Astrocyte (in vitro differentiated cells and primary cell): ENCODE measurements at regions not wholly inside any gene's neighbourhood (a gene's known extent, or its start where the extent isn't known, plus 50 kb on each side); places are given as distances from the start of the nearest gene placed in this dataset.

Experiments used
- DNase-seq: peaks from one replicate; pipeline ENCODE4 v3.0.0-alpha.2; 2010; ENCODE audit warnings: low read depth
- FAIRE-seq: peaks from 2 replicates; lab custom pipeline; 2011; peaks lifted over from hg19 to GRCh38; lab: Jason Lieb, UNC
- H2AFZ ChIP-seq: 2 replicates; pipeline ENCODE4 v1.6.0; 2012; ENCODE audit warnings: low read depth, low read length, inconsistent platforms
- H3K27ac ChIP-seq: 2 replicates; pipeline ENCODE4 v1.5.1; 2011; ENCODE audit warnings: low read depth, low read length, inconsistent platforms
- H3K27me3 ChIP-seq: 2 replicates; pipeline ENCODE4 v1.6.0; 2011; ENCODE audit warnings: low read length, inconsistent platforms; ENCODE audit not compliant: insufficient read depth
- H3K36me3 ChIP-seq: 2 replicates; pipeline ENCODE4 v1.5.1; 2011; ENCODE audit warnings: low read length, inconsistent platforms; ENCODE audit not compliant: insufficient read depth
- H3K4me1 ChIP-seq: 2 replicates; pipeline ENCODE4 v1.5.1; 2011; ENCODE audit warnings: low read length, inconsistent platforms; ENCODE audit not compliant: insufficient read depth
- H3K4me2 ChIP-seq: 2 replicates; pipeline ENCODE4 v1.6.0; 2012; ENCODE audit warnings: low read length, inconsistent platforms
- H3K4me3 ChIP-seq: 2 replicates; pipeline ENCODE4 v1.5.1; 2011; ENCODE audit warnings: low read depth, mild to moderate bottlenecking, low read length, inconsistent platforms; ENCODE audit not compliant: insufficient read depth
- H3K79me2 ChIP-seq: 2 replicates; pipeline ENCODE4 v1.6.0; 2012; ENCODE audit warnings: mild to moderate bottlenecking, low read length, inconsistent platforms; ENCODE audit not compliant: insufficient read depth
- H3K9ac ChIP-seq: 2 replicates; pipeline ENCODE4 v1.6.0; 2012; ENCODE audit warnings: mild to moderate bottlenecking, low read length, inconsistent platforms
- H3K9me3 ChIP-seq: 2 replicates; pipeline ENCODE4 v1.5.1; 2012; ENCODE audit warnings: low read depth, mild to moderate bottlenecking, low read length, inconsistent platforms; ENCODE audit not compliant: insufficient read depth
- H4K20me1 ChIP-seq: 2 replicates; pipeline ENCODE4 v1.6.0; 2012; ENCODE audit warnings: low read length, inconsistent platforms; ENCODE audit not compliant: insufficient read depth
- H3K27ac Mint-ChIP-seq: one replicate; pipeline ENCODE4 v1.8.0; 2021; ENCODE audit warnings: mild to moderate bottlenecking, mixed read lengths; ENCODE audit not compliant: unreplicated experiment
- H3K27me3 Mint-ChIP-seq: one replicate; pipeline ENCODE4 v1.8.0; 2021; ENCODE audit warnings: low read depth, mixed read lengths; ENCODE audit not compliant: unreplicated experiment
- H3K36me3 Mint-ChIP-seq: one replicate; pipeline ENCODE4 v1.8.0; 2021; ENCODE audit warnings: low read depth, mixed read lengths; ENCODE audit not compliant: unreplicated experiment
- H3K4me1 Mint-ChIP-seq: one replicate; pipeline ENCODE4 v1.8.0; 2021; ENCODE audit warnings: low read depth, mixed read lengths; ENCODE audit not compliant: unreplicated experiment
- H3K4me3 Mint-ChIP-seq: one replicate; pipeline ENCODE4 v1.8.0; 2021; ENCODE audit warnings: mild to moderate bottlenecking, moderate library complexity, mixed read lengths; ENCODE audit not compliant: unreplicated experiment
- H3K9me3 Mint-ChIP-seq: one replicate; pipeline ENCODE4 v1.8.0; 2021; ENCODE audit warnings: mild to moderate bottlenecking, mixed read lengths; ENCODE audit not compliant: unreplicated experiment
- EZH2 ChIP-seq: IDR thresholded peaks from 2 replicates; pipeline ENCODE4 v1.6.1; 2012; ENCODE audit warnings: mild to moderate bottlenecking, low read length, inconsistent platforms; ENCODE audit not compliant: insufficient read depth
- TF ChIP-seq, protein P1 (sequence below): IDR thresholded peaks from 2 replicates; pipeline ENCODE4 v1.5.1; 2011; ENCODE audit warnings: low read depth, mild to moderate bottlenecking, inconsistent platforms, low read length, moderate library complexity; ENCODE audit not compliant: insufficient read depth

DNA sequence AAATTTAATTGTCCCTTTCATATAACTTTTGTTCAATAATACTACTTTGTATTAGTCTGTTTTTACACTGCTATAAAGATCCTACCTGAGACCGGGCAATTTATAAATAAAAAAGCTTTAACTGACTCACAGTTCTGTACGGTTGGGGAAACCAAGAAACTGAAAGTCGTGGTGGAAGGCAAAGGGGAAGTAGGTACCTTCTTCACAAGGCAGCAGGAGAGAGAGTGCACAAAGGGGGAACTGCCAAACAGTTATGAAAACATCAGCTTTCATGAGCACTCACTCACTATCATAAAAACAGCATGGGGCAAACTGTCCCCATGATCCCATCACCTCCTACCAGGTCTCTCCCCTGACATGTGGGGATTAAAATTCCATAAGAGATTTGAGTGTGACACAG, 1069.0 kb downstream of the FSCB start:
- Mint-ChIP-seq H3K36me3 (no peaks in the 10 kb centered on the region), H3K9me3 (peaks cover 2% of the 10 kb centered on the region), H3K4me1 (peaks cover 2% of the 10 kb centered on the region), H3K27me3 (no peaks in the 10 kb centered on the region), H3K4me3 (no peak overlapping the region), H3K27ac (no peak overlapping the region)
- TF ChIP-seq, protein P1, sequence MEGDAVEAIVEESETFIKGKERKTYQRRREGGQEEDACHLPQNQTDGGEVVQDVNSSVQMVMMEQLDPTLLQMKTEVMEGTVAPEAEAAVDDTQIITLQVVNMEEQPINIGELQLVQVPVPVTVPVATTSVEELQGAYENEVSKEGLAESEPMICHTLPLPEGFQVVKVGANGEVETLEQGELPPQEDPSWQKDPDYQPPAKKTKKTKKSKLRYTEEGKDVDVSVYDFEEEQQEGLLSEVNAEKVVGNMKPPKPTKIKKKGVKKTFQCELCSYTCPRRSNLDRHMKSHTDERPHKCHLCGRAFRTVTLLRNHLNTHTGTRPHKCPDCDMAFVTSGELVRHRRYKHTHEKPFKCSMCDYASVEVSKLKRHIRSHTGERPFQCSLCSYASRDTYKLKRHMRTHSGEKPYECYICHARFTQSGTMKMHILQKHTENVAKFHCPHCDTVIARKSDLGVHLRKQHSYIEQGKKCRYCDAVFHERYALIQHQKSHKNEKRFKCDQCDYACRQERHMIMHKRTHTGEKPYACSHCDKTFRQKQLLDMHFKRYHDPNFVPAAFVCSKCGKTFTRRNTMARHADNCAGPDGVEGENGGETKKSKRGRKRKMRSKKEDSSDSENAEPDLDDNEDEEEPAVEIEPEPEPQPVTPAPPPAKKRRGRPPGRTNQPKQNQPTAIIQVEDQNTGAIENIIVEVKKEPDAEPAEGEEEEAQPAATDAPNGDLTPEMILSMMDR, result no peak
- no peak for TF ChIP-seq EZH2
- Histone ChIP-seq H3K4me1 (no peaks in the 10 kb centered on the region), H3K27me3 (no peaks in the 10 kb centered on the region), H3K79me2 (no peaks in the 10 kb centered on the region), H4K20me1 (no peaks in the 10 kb centered on the region), H3K4me3 (no peak overlapping the region), H3K36me3 (no peaks in the 10 kb centered on the region), H3K27ac (no peak overlapping the region), H3K9ac (no peak overlapping the region), H3K9me3 (no peaks in the 10 kb centered on the region), H2AFZ (no peak overlapping the region), H3K4me2 (no peak overlapping the region)
- no peak for FAIRE-seq
- no peak for DNase-seq

DNA sequence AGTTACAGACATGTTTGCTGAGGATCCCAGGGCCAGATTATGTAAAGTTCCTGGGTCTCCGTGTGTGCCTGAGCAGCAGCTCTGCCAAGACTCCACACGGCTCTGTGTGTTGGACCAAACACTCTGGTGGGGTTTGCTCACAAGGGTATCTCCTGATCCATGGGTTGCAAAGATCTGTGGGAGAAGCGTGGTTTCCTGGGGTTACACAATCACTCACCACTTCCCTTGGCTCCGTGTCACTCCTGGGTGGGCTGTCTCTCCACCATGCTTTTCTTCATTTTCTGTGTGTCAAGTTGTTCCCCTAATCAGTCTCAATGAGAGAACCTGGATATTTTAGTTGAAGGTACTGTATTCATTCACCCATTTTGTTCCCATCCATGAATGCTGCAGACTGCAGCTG, 1088.8 kb downstream of the FSCB start:
- H3K9me3 Mint-ChIP-seq, result peaks cover 4% of the 10 kb centered on the region
- H3K9me3 ChIP-seq, result no peaks in the 10 kb centered on the region
- H3K27ac Mint-ChIP-seq, result no peak overlapping the region

GRCh38 chr14:43413084-43413483, 1094.0 kb downstream of the FSCB start:
- Histone ChIP-seq H2AFZ (no peak overlapping the region), H3K4me1 (no peaks in the 10 kb centered on the region), H4K20me1 (no peaks in the 10 kb centered on the region), H3K9ac (no peak overlapping the region), H3K4me2 (no peak overlapping the region), H3K27ac (no peak overlapping the region), H3K36me3 (no peaks in the 10 kb centered on the region), H3K9me3 (no peaks in the 10 kb centered on the region), H3K79me2 (no peaks in the 10 kb centered on the region), H3K27me3 (no peaks in the 10 kb centered on the region), H3K4me3 (no peak overlapping the region)
- Mint-ChIP-seq H3K27ac (no peak overlapping the region), H3K27me3 (no peaks in the 10 kb centered on the region), H3K4me3 (no peak overlapping the region), H3K4me1 (no peaks in the 10 kb centered on the region), H3K36me3 (no peaks in the 10 kb centered on the region), H3K9me3 (no peaks in the 10 kb centered on the region)
- no peak for TF ChIP-seq EZH2
- TF ChIP-seq, protein P1, result no peak
- DNase-seq (no peak), FAIRE-seq (no peak)

More for the DNA sequence above, 1088.8 kb downstream of the FSCB start:
- no peaks in the 10 kb centered on the region for H3K79me2 ChIP-seq
- H4K20me1 ChIP-seq, result no peaks in the 10 kb centered on the region
- DNase-seq (no peak), FAIRE-seq (no peak)
- H3K9ac ChIP-seq, result no peak overlapping the region
- no peaks in the 10 kb centered on the region for H3K36me3 Mint-ChIP-seq
- no peaks in the 10 kb centered on the region for H3K27me3 ChIP-seq
- no peak for TF ChIP-seq EZH2
- TF ChIP-seq, protein P1, result no peak
- H3K4me1 Mint-ChIP-seq, result no peaks in the 10 kb centered on the region
- no peaks in the 10 kb centered on the region for H3K36me3 ChIP-seq
- no peak overlapping the region for H3K4me3 Mint-ChIP-seq
- no peaks in the 10 kb centered on the region for H3K27me3 Mint-ChIP-seq
- H3K4me3 ChIP-seq, result no peak overlapping the region
- H3K4me1 ChIP-seq, result no peaks in the 10 kb centered on the region
- H3K27ac ChIP-seq, result no peak overlapping the region
- H3K4me2 ChIP-seq, result no peak overlapping the region
- no peak overlapping the region for H2AFZ ChIP-seq
